ENCODE measurements at regions not wholly inside any gene's neighbourhood (a gene's known extent, or its start where the extent isn't known, plus 50 kb on each side); places are given as distances from the start of the nearest gene placed in this dataset.

- Mint-ChIP-seq H3K4me3 (ENCODE audit: unreplicated experiment) (no peak overlapping the region), H3K4me1 (ENCODE audit: low read depth, unreplicated experiment) (peaks cover 6% of the 10 kb centered on the region), H3K27me3 (ENCODE audit: unreplicated experiment) (no peaks in the 10 kb centered on the region), H3K27ac (ENCODE audit: unreplicated experiment) (no peak overlapping the region), H3K36me3 (ENCODE audit: unreplicated experiment) (no peaks in the 10 kb centered on the region), H3K9me3 (ENCODE audit: unreplicated experiment) (peaks cover 1% of the 10 kb centered on the region)
- no peak for DNase-seq
- TF ChIP-seq CTCF (IDR thresholded peaks at IDR 0.05; ENCODE audit: partially characterized antibody, unreplicated experiment): no peak
Observed at GRCh38 chr18:25661831-25662230, 309.9 kb upstream of the ZNF521 start.

- TF ChIP-seq CTCF (IDR thresholded peaks at IDR 0.05; ENCODE audit: partially characterized antibody, unreplicated experiment): no peak
Observed at GRCh38 chr18:25659541-25659940, 307.6 kb upstream of the ZNF521 start.

DNA sequence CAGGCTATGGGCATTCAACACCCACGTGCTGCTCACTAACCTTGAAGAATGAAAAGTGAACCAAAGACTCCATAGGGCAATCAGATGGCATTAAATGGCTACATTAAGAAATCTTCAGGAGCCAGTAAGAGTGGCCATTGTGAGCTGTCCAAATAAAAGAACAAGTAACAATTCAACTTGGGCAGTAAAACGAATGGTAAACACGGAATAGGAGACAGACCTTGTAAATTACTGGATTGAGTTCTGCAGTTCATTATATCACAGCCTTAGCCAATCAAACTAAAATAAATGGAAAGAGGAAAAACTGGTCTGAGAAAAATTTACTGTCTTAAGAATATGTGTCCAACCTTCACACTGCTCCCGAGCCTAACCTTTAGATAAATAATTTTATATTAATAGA is 306.5 kb upstream of the ZNF521 start:
- Mint-ChIP-seq H3K4me1 (ENCODE audit: low read depth, unreplicated experiment) (peaks cover 6% of the 10 kb centered on the region), H3K27ac (ENCODE audit: unreplicated experiment) (no peak overlapping the region), H3K36me3 (ENCODE audit: unreplicated experiment) (no peaks in the 10 kb centered on the region), H3K27me3 (ENCODE audit: unreplicated experiment) (peaks cover 3% of the 10 kb centered on the region), H3K4me3 (ENCODE audit: unreplicated experiment) (no peak overlapping the region), H3K9me3 (ENCODE audit: unreplicated experiment) (peaks cover 4% of the 10 kb centered on the region)
- TF ChIP-seq CTCF (IDR thresholded peaks at IDR 0.05; ENCODE audit: partially characterized antibody, unreplicated experiment): no peak
- DNase-seq: no peak

More at GRCh38 chr18:25659541-25659940, 307.6 kb upstream of the ZNF521 start:
- no peaks in the 10 kb centered on the region for H3K36me3 Mint-ChIP-seq (ENCODE audit: unreplicated experiment)
- peaks cover 6% of the 10 kb centered on the region for H3K4me1 Mint-ChIP-seq (ENCODE audit: low read depth, unreplicated experiment)
- H3K4me3 Mint-ChIP-seq (ENCODE audit: unreplicated experiment): no peak overlapping the region
- H3K9me3 Mint-ChIP-seq (ENCODE audit: unreplicated experiment): peaks cover 1% of the 10 kb centered on the region
- DNase-seq: no peak
- peaks cover 3% of the 10 kb centered on the region for H3K27me3 Mint-ChIP-seq (ENCODE audit: unreplicated experiment)
- H3K27ac Mint-ChIP-seq (ENCODE audit: unreplicated experiment): no peak overlapping the region

DNA sequence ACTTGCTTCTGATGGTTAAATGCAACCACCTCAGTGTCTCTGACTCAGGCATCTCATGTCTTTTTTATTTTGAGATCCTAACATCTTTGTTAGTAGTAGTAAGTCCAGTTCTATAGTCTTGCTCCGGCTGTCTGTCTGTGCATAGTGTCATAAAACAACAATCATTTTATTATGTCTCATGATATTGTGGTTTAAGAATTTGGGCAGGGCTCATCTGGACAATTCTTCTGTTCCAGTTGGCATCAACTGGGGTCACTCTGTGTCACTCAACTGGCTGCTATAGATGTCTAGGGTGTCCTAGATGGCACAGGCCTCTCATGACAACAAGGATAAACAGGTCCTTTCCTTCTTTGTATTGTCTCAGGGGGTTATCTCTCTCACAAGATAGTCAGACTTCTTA is 299.6 kb upstream of the ZNF521 start:
- peaks cover 2% of the 10 kb centered on the region for H3K9me3 Mint-ChIP-seq (ENCODE audit: unreplicated experiment)
- DNase-seq: no peak
- no peaks in the 10 kb centered on the region for H3K4me1 Mint-ChIP-seq (ENCODE audit: low read depth, unreplicated experiment)
- no peak overlapping the region for H3K4me3 Mint-ChIP-seq (ENCODE audit: unreplicated experiment)
- no peak for TF ChIP-seq CTCF (IDR thresholded peaks at IDR 0.05; ENCODE audit: partially characterized antibody, unreplicated experiment)
- no peaks in the 10 kb centered on the region for H3K36me3 Mint-ChIP-seq (ENCODE audit: unreplicated experiment)
- no peak overlapping the region for H3K27ac Mint-ChIP-seq (ENCODE audit: unreplicated experiment)
- H3K27me3 Mint-ChIP-seq (ENCODE audit: unreplicated experiment): peaks cover 3% of the 10 kb centered on the region

- Mint-ChIP-seq H3K27ac (ENCODE audit: unreplicated experiment) (no peak overlapping the region), H3K27me3 (ENCODE audit: unreplicated experiment) (peaks cover under 1% of the 10 kb centered on the region), H3K4me3 (ENCODE audit: unreplicated experiment) (no peak overlapping the region), H3K4me1 (ENCODE audit: low read depth, unreplicated experiment) (no peaks in the 10 kb centered on the region), H3K9me3 (ENCODE audit: unreplicated experiment) (peaks cover 2% of the 10 kb centered on the region), H3K36me3 (ENCODE audit: unreplicated experiment) (no peaks in the 10 kb centered on the region)
- no peak for DNase-seq
- TF ChIP-seq CTCF (IDR thresholded peaks at IDR 0.05; ENCODE audit: partially characterized antibody, unreplicated experiment): no peak
Observed at GRCh38 chr18:25650201-25650941, 298.4 kb upstream of the ZNF521 start.

Measured in glutamatergic neuron (in vitro differentiated cells).